HG03432 (cell line): ENCODE measurements at regions not wholly inside any gene's neighbourhood (a gene's known extent, or its start where the extent isn't known, plus 50 kb on each side); places are given as distances from the start of the nearest gene placed in this dataset.

Experiments
- ATAC-seq: cut with Tn5 transposase; IDR thresholded peaks from one replicate; pipeline ENCODE4 v1.9.1; 2021; ENCODE audit warnings: mild to moderate bottlenecking, moderate library complexity; ENCODE audit not compliant: unreplicated experiment

DNA sequence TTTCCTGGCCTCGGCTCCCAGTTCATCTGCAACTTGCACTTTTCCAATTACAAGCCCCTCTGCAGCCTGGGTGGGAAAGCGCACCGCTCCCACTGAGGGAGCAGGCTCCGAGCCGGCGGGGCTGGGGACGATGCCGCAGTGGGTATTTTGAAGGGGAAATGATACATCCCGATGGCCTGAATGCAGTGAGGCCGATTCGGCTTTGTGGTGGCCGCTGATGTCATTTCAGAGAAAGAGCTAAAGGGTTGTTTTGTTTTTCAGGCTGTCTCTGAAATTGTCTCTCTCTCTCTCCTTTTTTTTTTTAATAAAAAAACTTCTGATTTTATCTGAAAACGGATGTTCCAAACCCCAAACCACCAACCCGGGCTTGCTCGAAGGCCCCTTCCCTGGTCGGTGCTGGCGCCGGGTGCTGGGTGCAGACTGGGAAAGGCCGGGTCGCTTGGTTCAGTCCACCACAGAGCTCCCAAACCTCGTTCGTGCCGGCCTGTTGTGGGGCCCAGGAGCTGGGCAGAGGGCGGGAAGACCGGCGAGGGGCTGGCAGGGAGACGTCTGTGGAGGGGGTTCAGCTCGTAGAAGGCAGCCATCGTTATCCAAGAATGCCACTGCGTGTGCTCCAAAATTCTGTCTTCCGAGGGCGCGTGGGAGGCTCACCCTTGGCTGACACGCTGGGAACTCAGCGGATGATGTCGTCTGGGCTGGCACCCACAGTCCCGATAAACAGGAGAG, 102.8 kb downstream of the FOXL1 start:
- no peak for ATAC-seq

DNA sequence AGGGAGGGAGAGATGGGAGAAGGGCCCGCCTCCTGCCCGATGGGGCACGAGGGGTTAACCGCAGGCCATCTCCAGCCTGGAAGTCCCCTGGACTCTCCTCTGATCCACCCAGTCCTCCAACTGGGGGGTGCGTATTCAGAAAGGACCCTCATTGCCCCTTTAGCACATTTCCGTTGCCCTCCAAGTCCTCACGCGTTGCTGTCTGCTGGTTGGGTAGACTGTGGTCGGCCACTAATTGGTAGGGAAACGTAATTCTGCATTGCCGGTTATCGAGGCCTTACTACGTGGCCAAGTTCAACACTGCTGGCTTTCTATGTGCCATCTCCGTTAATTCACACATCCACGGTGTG, 103.4 kb downstream of the FOXL1 start:
- ATAC-seq = no peak

DNA sequence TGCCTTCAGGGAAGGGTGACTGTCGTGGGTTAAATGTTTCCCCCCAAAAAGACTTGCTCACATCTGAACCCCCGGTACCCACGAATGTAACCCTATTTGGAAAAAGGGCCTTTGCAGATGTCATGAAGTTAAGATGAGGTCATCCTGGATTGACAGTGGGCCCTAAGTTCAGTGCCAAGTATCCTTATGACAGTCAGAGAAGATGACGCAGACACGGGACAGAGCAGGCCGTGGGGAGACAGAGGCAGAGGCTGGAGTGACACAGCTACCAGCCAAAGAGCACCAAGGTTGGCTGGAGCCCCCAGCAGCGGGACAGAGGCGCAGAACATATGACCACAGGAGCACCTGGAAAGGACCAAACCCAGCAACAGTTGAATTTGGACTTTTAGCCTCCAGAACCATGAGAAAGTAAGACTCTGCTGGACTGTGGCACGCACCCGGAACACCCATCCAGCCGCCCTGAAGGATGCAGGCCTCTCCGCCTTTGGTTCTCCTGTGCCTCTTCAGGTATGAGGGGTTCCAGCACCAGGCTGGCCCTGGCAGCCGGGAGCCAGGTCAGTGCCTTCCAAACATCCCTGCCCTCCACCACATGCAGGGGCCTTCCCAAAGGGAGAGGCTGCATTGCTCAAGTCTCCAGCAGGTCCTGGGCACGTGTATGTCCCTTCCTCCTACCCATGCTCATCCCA, 104.0 kb downstream of the FOXL1 start:
- no peak for ATAC-seq

DNA sequence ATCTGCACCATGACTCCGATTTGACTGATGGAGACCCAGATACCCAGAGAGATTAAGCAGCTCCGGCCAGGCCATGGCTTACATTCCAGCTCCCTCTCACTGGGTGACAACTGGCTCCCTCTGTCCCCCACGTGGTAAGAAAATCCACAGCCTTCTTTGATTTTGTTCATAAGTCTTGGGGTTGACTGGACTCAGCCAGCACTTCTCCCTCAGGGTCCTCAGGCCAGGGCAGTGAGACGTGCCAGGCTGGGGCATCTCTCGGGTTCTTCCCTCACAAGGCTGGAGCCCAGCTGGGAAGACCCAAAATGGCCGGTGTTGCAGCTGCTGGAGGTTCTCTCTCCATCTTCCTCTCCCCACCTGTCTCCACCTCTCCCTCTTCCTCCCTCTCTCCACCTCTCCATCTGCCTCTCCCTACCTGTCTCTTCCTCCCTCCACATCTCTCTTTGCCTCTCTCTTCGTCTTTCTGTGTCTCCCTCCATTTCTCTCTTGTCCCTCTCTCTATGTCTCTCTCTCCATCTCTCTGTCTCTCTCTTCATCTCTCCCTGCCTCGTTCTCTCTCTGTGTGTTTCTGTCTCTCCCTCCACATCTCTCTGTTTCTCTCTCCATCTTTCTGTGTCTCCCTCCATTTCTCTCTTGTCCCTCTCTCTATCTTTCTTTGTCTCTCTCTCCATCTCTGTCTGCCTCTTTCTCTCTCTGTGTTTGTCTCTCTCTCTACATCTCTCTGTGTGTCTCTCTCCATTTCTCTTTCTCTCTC, 105.3 kb downstream of the FOXL1 start:
- ATAC-seq = no peak

DNA sequence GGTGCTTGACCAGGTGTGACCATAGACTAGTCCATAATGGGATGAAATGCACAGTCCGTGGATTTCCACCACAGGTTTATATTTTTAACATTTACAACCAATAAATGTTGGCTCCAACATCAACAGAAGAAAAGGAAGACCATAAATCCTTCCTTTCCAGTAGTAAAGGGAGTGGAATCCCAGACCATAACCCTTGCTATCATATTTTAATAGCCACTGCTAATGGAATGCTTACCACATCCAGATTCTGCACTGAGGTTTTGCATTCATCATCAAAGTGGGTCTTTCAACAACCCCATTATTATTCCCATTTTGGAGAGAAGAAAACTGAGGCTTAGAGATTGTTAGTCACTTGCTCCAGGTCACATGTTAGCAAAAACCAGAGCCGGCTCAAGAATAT, 106.7 kb downstream of the FOXL1 start:
- no peak for ATAC-seq

DNA sequence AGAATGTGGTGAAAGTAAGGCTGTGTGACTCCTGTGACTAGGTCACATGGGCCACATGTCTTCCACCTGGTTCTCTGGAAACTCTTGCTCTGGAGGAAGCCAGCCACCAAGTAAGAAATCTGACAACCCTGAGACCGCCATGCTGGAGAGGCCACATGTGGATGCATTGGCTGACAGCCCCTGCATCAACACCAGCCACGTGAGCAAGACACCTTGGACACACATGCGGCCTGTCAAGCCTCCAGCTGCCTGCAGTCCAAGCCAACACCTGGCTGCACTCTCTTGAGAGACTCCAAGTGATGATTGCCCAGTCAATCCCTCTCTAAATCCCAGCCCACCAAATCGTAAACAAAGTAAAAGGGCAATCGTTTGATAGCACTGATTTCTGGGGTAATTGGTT, 112.6 kb downstream of the FOXL1 start:
- ATAC-seq = no peak

DNA sequence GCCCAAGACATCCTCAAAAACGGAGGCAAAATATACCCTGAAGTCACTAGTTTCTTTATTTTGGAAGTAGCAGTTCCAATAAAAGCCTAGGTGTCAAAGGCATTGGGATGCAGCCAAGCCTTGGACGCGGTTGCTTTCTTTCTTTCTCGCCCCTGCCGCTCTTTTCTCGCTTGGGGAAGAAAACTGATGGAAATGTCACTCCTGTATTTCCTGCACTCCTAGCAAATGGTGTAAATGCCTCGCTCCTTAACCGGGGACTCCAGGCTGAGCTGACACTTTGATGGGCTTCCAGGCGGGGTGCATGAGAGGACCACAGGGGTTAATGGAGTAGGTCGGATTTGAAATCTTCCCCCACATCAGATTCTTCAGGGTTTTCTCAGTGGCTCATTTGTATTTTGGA, 114.1 kb downstream of the FOXL1 start:
- ATAC-seq = no peak

DNA sequence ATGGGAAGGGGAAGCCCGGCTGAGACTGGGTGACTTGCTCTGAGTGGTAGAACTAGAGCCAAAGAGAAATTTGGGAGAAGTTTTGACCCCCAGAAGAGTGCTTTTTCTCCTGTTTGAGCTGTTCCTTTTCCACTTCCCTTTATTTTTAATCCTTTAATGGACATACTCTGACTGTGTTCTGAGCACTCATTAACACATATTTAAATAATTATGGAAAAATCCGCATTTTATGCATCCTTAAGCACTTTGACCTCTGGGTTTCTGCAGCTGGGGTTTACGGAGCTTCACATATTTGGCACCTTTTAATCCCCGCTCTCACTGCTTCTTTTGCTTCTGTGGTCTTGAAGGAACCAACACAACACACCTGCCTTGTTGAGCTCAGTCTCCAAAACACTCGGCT, 114.7 kb downstream of the FOXL1 start:
- no peak for ATAC-seq

DNA sequence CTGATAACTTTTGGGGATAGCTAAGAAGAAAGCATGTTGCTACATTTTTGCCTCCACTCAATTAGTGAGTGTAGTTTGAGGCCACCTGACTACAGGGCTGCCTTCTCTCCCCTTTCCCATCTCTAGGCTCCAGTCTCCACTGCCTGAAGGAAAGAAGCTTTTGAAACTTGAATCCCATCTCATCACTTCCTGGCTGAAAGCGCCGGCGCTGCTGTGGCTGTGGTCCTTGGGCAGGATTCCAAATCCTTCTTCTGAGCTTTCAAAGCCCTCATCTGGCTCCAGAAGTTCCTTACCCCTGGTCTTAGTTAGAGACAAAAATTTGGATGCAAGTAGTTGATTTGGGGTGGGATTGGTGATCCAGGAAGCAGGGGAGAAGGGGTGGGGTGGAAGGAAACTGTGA, 119.4 kb downstream of the FOXL1 start:
- no peak for ATAC-seq

DNA sequence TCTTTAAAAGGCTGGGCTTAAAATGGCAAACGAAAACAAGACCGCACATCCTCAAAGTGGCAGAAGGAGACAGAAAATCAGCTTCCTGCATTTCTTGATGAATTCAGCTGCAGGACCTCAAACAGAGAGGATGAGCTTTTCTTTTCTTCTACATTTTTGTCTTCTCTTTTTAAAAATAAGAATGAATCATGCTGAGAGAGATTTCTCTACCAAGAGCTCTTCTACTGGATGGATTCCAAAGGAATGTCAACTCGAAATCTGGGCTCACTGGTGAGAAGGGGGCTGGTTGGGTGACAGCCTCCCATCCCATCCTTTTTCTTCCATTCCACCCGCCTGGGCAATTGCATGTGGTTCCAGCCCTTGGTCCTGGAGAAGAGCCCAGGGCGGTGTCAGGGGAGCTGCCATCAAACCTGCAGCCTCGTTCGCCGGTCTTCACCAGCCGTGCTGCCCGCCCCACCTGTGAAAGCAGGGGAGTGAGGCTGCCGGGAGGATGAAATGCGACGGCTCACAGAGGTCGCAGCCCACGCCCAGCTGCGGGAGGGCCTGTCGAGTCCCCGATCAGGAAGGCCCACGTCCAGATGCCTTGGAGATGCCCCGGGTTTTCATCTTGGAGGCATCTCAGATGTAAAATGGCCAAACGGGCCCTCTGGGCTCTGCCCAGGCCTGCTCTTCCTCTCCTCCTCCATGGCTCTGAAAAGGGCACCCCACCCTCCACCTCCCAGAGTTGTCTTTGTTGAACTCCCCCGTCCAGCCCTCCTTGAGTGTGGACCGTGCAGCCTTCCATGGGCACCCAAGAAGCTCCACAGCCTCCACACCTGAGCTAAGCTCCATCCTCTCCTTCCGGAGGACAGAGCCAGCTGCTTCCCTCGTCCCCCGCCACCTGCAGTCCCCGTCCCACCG, 121.9 kb downstream of the FOXL1 start:
- no peak for ATAC-seq

DNA sequence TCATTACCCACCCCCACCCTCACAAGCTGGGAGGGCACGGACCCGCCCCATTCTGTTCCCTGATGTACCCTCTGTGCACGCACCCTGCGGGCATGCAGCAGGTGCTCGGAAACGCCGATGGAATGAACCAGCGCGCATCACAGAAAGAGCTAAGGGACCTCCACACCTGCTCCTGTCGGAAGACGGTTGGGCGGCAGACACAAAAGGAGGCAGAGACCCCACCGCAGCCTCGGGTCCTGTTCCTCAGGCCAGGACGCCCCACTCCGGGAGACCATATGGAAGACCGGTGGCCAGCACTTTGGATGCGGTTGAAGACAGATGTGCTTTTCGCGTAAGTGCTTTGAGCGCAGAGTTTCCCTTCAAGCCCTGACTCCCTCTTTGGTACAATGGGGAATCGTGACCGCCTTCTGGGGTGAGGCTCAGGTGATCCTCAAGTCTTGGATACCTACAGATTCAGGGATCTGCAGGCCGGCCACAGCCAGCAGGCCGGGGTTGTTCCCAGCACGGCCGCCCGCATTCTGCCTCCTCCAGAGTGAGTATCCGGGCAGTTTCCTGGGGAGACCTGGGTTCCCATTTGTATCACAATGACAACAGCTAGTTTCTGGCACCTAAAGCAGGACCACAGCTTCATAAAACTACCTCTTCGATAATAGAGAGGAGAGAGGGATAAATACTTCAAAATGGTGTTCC, 123.1 kb downstream of the FOXL1 start:
- no peak for ATAC-seq

DNA sequence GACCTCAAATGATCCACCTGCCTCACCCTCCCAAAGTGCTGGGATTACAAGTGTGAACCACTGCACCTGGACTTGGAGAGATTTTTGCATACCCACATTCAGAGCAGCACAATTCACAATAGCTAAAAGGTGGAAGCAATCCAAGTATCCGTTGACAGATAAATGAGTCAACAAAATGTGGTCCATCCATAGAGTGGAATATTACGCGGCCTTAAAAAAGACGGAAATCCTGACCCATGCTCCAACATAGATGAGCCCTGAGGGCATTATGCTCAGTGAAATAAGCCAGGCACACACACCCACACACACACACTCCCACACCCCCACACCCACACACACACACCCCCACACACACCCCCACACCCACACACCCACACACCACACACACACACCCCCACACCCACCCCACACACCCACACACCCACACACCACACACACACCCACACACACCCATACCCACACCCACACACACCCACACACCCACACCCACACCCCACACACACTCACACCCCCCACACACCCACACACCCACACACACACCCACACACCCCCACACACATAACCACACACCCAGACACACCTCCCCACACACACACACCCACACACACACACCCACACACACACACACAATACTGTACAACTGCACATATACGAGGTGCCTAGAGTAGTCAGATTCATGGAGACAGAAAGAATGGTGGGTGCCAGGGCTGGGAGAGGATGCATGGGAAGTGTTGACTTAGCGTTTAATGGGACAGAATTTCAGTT, 124.7 kb downstream of the FOXL1 start:
- ATAC-seq = no peak

DNA sequence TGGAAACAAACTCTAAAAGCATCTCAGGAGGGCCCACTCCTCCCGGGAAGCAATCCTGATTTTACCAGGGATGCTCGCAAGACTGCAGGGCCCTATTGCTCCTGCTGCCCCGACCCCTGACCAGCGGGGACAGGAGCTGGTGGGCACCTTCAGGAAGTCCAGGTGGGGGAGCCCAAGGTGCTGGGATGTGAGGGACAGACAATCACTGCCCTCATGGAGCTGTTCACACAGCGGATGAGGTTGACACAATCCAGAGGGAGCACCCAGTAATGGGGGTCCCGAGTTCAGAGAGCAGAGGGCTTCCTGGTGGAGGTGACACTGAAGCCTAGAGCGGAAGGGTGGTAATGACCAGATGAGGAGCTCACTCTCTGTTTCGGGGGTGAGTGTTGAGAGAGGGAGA, 126.2 kb downstream of the FOXL1 start:
- no peak for ATAC-seq

DNA sequence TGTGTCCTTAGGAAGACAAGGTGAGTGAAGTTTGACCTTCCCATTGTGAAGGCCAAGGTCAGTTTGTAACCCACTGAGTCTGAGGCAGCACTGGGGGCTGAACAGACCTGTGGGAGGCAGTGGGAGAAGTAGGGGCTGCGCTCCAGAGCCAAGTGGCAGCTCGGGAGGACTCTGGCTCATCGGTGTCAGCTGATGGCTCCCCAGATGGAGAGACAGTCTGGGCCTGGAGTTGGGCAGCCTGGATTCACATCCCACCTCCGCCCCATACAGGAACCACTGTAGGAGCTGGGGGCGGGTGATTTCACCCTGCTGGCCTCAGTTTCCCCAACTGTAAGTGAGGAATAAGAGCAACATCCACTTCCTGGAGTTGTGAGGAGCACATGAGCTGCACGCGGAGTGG, 128.4 kb downstream of the FOXL1 start:
- no peak for ATAC-seq

DNA sequence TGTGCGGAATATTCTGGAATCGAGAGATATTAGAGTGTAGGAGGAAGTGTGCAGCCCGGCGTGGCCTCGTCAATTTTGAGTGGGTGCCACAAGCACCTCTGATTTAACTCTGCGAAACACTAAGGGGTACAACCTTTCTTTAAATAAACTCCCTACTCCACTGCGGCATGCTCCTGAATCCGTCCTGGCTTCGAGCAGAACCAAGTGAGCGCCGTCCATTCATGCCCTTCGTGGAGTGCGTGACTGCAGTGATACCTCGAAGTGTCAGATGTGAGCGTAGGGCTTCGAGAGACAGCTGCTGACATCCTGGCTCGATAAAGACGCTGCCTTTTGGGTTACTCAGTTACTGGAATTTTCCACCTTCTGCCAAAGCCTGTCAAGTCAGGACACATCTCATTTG, 128.8 kb downstream of the FOXL1 start:
- no peak for ATAC-seq

DNA sequence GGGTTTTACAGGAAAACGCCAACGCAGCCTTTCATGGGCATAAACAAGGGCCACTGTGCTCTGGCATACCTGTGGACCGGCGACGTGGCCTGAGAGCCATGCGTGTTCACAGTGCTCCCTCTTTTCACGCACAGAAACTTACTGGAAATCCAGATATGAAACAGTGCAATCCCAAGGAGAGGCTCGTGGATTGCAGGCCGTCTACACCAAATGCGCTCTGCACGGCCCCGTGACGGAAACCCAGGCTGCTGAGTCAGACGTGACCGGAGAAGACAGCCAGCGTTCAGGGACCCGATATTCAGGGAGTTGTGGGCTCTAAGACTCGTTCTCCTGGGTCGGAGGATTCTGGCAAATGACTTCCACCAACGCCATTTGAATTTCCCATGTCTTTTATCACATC, 129.2 kb downstream of the FOXL1 start:
- no peak for ATAC-seq

DNA sequence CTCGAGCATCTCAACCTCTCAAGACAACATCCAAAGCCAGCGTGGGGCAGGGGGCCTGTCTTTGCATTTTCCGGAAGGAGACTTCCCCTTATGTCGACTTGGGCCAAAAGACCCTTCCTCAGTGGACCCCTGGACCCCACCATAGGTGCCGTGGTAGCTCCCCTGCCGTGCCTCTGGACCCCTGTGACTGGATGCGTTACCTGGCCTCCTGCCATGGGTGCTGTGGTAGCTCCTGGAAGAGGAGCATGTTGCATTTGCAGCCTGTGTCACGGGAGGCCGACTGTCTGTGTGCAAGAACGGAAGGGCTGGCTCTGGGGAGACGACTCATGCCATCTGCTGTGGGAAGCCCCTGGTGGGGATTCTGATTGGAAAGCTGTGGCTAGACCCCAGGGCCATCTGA, 130.1 kb downstream of the FOXL1 start:
- no peak for ATAC-seq

DNA sequence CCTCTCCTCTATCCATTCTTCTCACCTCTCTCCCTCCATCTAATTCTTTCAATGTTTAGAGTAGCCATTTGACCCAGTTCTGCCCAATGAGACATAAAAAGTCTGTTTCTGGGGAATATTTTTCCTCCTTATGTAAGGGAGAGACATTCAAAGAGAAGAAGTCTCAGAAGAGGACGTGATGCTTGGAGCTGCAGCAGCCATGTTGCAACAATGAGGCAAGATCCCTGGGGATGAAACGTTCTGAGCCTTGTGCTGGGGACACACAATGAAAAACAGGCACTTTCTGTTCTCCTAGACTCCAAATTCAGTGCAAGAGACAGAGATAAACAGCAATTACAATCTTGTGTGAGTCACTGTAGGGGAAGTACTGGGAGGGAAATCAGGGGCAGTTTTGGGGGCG, 130.8 kb downstream of the FOXL1 start:
- no peak for ATAC-seq

DNA sequence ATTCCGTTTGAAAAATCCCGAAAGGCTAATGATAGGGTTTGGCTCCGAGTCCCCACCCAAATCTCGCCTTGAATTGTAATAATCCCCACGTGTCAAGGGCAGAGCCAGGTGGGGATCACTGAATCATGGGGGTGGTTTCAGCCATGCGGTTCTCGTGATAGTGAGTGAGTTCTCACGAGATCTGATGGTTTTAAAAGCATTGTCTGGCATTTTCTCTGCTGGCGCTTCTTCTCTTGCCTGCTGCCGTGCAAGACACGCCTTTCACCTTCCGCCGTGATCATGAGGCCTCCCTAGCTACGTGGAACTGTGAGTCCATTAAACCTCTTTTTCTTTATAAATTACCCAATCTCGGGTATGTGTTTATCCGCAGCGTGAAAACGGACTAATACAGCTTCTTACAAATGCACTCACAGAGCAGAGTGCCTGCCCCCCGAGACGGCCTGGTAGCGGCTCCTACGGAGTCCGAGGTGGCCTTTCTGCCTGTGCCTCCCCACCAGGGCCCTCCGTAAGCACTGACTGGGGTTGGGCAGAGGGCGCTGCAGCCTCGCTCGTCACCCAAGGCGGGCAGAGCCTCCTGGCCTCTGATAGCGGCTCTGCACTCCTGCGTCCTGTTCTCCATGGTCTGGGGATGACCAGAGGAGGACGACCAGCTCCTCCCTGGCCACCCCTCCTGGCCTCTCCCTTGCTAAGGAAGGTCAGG, 131.7 kb downstream of the FOXL1 start:
- ATAC-seq = no peak
